NCI-H2107 (cell line): ENCODE measurements at regions not wholly inside any gene's neighbourhood (a gene's known extent, or its start where the extent isn't known, plus 50 kb on each side); places are given as distances from the start of the nearest gene placed in this dataset.
A peak's percentile ranks its signal among the peaks of the same experiment; 100 is the strongest.

Experiments
- DNase-seq: peaks from one replicate; lab custom pipeline; 2025; lab: John Stamatoyannopoulos, UW

DNA sequence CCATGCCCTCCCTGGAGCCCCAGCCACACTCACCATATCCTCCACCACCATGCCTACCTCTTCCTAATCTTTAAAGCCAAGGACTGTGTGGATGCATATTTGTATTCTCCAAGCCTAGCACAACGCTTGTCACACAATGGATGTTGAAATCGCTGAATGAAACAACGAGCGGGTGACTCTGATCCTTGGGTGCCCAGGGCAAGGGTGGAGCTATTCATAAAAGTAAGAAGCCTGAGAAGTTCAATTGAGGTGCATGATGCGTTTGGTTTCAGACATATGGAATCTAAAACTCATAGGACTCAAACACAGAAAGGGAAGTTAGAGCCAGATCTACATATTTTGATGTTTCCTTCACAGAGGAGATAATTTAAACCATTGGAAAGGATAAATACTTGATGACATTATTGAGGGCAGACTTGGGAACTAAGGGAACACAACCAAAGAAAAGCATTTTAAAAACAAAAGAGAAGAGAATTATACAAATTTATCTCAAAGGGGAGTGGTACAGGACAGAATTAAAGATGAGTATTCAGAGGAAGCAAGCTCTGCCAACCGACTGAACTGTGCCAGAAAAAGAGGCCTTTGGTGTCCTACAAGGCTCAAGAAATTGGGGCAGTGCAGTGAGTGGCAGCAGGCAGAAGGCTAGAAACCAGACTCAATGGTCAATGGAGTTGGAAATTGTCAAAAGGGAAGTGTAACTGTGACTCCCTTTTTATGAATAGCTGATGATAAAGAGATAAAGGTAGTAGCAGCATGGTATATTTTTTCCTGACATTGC lies 200.6 kb upstream of the NCKAP5 start:
- no peak for DNase-seq

DNA sequence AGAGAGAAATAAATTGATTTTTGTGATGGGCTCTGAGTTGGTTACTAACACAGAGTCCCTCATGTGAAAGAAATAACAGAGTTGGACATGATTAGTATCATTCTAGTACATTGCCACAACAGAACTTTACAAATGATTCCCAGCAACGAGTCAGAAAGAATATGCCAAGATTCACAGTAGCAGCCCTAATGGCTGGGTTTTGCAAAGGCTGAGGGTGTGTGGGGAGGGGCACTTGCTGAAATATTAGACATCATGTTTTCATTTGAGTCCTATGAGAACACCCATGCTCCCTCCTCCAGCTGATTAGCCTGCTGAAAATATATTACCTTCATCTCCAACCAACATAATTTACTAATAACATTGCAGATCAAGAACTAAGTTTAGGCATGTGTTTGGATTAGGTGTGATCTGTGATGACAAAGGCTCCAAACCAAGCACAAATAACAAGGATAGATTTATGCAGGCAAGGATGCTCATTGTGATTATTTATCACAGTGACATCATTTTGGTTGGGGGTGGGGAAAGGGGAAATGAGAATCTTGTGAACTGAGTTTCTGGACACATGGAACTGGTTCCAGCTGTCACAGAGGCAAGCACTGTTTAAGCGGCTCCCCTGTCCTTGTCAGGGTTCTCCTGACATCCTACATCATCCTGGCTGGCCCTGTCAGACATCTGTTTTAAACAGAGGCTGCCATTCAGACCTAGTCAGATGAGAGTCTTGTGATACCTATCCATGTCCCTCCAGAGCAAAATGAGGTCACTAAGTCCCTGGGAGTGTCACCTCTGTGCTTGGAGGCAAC lies 205.8 kb upstream of the NCKAP5 start:
- DNase-seq = no peak

- no peak for DNase-seq
Observed at GRCh38 chr2:133774654-133775015, 206.4 kb upstream of the NCKAP5 start.

DNA sequence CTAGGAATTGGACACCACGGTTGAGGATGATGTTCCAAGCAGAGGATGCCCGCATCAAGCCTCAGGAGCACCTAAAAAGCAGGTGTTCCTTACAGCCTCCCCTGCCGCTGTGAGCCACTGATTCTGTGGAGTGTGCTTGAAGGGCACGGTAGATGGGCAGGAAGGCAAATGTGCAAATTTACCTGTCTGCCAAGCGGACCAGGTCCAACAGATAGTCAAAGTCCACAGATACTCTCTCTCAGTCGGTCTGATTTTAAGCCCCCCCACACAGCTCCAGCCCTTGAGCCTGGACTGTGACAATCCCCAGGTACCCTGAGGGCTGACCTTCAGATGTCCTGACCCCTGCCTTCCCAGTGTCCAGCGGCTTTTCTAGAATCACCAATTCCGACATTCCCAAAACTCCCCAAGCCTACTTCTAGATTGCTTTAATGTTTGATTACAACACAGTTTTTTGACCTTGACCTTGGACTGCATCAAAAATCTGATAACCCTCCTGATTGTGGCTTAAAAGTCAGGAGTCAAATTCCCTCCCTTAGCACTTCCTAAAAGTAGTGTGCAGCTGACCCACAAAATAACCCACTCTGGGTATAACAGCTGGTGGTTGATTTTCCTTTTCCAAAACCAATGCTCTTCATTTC lies 208.8 kb upstream of the NCKAP5 start:
- no peak for DNase-seq

DNA sequence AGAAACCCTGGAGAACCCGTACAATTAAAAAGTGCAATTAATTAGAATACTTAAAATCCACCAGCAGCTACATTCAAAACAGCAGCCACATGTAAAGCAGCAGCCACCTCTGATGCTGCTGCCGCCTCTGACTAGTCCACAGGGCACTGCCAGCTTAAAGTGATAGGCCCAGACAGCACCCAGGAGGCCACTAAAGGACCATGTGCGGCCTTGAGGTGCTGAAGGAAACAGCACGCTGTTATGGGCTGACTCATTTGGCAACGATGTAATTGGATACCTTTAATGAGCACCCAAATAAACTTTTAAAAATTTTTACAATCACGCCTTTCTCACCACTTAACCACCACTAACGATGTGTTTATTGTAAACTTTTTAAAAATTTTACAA lies 209.3 kb upstream of the NCKAP5 start:
- no peak for DNase-seq

GRCh38 chr2:133780099-133780996 lies 212.1 kb upstream of the NCKAP5 start:
- DNase-seq = peak; percentile 0

GRCh38 chr2:133780997-133781513 lies 212.8 kb upstream of the NCKAP5 start:
- no peak for DNase-seq

DNA sequence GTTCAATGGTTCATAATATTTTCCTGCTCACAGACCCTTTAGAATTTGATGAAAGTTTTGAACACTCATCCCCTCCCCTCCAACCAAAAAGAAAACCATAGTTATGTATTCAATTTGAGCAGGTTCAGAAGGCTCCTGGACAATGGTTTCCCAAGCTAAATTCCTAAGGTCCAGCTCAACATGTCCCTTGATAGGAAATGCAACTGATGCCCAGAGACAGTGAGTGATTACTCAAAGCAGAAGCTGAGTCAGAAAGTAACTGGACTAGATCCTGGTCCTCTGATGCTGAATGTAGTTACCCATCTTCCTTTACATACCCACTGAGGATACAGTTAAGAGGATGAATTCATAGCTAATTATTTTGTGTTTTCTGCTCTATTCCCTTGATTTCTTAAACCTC lies 218.9 kb upstream of the NCKAP5 start:
- no peak for DNase-seq

DNA sequence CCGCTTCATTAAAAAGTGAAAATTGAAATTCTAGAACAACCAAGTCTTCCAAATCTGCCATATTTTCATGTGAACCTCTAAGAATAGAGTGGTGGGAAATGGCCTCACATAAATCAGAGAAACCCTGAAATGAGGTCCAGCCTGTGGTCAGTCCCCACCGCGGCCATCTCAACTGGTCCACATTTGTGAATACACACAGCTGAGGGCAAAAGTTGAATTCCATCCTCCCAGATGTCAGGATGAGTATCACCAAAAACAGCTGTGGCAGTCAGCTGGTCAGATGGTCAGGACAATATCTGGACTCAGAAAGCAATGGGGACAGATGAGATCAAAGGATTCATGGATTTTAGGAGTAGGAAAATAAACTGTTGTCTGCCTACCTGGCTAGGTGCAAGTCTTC lies 219.4 kb upstream of the NCKAP5 start:
- DNase-seq = no peak

- no peak for DNase-seq
Observed at GRCh38 chr2:133788386-133788785, 220.1 kb upstream of the NCKAP5 start.

GRCh38 chr2:133789743-133790142 lies 221.5 kb upstream of the NCKAP5 start:
- DNase-seq = no peak

- no peak for DNase-seq
Observed at GRCh38 chr2:133790711-133791110, 222.4 kb upstream of the NCKAP5 start.

GRCh38 chr2:133791191-133791590 lies 222.9 kb upstream of the NCKAP5 start:
- DNase-seq = no peak

- no peak for DNase-seq
Observed at GRCh38 chr2:133792223-133792622, 224.0 kb upstream of the NCKAP5 start.

DNA sequence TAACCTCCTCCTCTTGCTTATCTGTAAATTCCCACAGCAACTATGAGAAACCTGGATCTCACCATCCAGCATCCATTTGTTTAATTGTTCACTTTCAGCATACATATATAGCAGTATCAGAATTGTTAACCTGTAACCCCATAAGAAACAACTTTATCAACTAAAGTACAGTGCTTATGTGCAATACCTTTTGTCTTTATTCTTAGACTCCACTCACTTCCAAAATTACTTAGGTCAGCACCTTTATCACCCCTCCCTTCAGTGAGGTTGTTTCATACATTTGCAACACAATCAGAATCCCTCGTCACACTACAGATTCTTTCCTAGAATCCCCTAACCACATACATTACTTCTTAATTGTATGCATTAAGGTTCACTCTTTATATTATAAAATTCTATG lies 225.9 kb upstream of the NCKAP5 start:
- no peak for DNase-seq

DNA sequence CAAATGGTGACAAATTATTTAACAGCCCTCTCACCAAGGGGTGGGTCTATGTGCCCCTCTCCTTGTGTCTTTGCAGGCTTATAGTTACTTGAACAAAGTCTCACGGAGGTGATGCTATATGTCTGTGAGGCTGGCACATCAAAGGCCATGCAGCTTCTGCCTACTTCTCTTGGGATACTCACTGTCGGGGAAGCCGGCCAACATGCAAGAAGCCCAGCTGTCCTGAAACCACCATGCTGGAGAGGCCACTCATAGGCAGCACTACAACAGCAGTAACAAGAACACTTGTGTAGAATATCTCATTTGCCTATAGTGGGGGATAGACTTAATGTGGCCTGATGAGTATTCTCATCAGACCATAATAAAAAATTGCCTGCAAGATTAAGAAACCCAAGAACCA lies 233.7 kb upstream of the NCKAP5 start:
- no peak for DNase-seq

DNA sequence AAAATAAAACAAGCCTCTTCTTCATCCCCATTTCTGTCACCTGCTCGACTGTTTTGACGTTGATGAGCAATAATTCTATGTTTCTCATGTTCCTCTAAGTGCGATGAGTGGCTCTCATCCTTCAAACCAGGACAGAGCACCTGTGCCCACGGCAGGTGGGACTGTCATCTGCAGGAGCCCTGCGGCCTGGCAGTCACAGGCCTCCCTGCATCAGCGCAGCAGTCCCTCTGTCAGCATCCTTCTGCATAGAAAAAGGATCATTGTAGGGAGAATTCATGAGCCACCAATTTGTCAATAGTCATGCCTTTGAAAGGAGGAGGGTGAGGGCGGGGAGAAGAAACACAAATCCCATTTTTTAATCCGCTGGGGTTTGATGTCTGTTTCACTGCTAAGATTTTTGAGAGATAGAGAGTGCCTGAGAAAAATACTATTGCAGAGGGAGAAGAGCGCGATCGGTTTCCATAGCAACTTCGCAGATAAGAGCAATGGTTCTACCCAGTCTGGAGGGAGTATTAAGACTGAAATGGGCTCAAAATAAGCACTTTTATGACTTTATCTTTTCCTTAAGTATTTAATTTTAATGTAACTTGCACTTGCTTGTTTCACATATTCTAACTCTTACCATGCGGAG lies 234.3 kb upstream of the NCKAP5 start:
- DNase-seq = no peak

DNA sequence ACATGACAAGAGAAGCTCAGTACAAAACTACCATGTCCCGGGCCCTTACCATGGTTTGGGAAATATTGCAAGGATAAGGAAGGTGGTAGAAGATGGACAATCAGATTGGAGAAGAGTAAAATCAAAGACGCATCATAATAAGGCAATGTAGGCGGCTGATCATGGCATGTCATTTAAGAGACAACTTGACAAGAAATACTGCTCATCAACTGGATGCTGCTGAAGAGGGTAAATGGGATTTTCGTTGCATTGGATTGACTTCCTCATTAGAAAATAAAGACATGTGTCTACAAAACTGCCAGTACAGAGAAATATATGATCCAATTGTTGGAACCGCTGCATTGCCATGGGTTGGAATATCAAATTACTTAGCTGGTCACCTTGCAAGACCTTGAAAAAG lies 238.3 kb upstream of the NCKAP5 start:
- no peak for DNase-seq

- no peak for DNase-seq
Observed at GRCh38 chr2:133809485-133809884, 241.2 kb upstream of the NCKAP5 start.

DNA sequence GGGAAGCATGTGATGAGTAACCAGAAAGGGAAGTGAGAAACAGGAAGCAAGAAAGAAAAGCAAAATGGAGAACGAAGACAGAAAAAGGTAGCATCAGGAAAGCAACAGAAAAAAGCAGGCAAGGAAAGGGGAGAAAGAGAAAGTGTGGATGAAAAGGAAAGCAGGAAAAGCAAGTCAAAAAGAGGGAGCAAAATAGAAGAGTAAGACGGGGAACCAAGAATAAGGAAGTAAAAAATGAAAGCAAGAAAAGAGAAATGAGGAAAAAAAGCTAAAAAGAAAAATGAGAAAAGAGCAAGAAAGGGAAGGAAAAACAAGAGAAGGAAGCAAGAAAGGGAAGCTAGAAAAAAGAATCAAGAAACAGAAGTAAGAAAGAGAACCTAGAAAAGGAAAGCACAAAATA lies 242.3 kb upstream of the NCKAP5 start:
- DNase-seq = no peak

DNA sequence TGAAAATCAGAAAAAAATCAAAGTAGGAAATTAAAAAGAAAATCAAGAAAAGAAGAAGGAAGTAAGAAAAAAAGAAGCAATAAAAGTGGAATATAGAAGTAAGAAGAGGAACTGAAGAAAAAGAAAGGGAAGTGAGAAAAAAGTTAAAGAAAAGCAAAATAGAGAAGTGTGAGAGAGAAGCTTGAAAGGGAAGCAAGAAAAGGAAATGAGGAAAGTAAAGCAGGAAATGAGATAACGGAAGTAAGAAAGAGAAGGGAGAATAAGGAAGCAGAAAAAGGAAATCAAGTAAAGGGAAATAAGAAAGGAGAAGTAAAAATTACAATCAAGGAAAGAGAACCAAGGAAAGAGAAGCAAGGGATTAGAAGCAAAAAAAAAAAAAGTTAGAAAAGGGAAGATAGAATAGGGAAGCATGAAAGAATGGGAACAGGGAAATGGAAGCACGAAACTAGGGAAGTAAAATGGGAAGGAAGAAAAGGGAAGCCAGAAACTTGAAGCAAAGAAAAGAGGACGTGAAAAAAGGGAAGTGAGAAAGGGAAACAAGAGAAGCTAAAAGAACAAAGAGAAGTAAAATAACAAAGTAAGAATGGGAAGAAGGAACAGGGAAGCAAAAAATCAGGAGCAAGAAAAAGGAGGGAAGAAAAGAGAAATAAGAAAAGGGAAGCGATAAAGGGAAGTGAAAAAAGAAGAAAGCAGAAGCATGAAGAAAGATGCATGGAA lies 243.3 kb upstream of the NCKAP5 start:
- no peak for DNase-seq
